IMR-90 (cell line): ENCODE measurements at regions not wholly inside any gene's neighbourhood (a gene's known extent, or its start where the extent isn't known, plus 50 kb on each side); places are given as distances from the start of the nearest gene placed in this dataset.

ENCODE experiments used
- ATAC-seq: fragments of 200-7000 bp; cut with Tn5 transposase; 2 replicates; pipeline ENCODE4 v1.9.1; 2020; ENCODE audit warnings: low read depth, mild to moderate bottlenecking, moderate library complexity
- BruUV-seq: library from RNA; stranded (reverse); fragments of 400-500 nt; replicated peaks from 2 replicates; lab custom pipeline; 2021; lab: Mats Ljungman, UMichigan
- CTCF ChIA-PET: fragments of 300-600 bp; formaldehyde crosslinking; extraction: SDS; loops from one replicate; lab custom pipeline; 2021; ENCODE audit warnings: antibody characterized with exemption; lab: Yijun Ruan, JAX
- POLR2A ChIA-PET: fragments of 300-600 bp; sonication (Branson Sonifier 250); formaldehyde crosslinking; loops from one replicate; lab custom pipeline; 2022; ENCODE audit warnings: antibody characterized with exemption; ENCODE audit not compliant: unreplicated experiment; lab: Charles Lee
- DNase-seq: peaks from one replicate; pipeline ENCODE4 v3.0.0; 2013
- H2AFZ ChIP-seq: replicated peaks from 2 replicates; pipeline ENCODE3; 2013; ENCODE audit warnings: low read length, mild to moderate bottlenecking; ENCODE audit not compliant: poor library complexity
- H2AK5ac ChIP-seq: 2 replicates; pipeline ENCODE4 v1.6.1; 2013; ENCODE audit warnings: low read depth, low read length, inconsistent platforms
- H2AK9ac ChIP-seq: replicated peaks from 2 replicates; pipeline ENCODE3; 2013; ENCODE audit warnings: mild to moderate bottlenecking, low read depth, low read length, moderate library complexity; ENCODE audit not compliant: poor library complexity
- H2BK120ac ChIP-seq: 2 replicates; pipeline ENCODE4 v1.6.1; 2013; ENCODE audit warnings: low read depth, low read length, inconsistent platforms
- H2BK15ac ChIP-seq: 3 replicates; pipeline ENCODE4 v1.6.1; 2013; ENCODE audit warnings: low read depth, low read length, inconsistent platforms
- H2BK20ac ChIP-seq: 2 replicates; pipeline ENCODE4 v1.6.1; 2013; ENCODE audit warnings: low read depth, mild to moderate bottlenecking, inconsistent platforms, low read length, moderate library complexity
- H2BK5ac ChIP-seq: 2 replicates; pipeline ENCODE4 v1.6.1; 2013; ENCODE audit warnings: mild to moderate bottlenecking, low read depth, low read length, inconsistent platforms; ENCODE audit not compliant: poor library complexity, severe bottlenecking
- H3K14ac ChIP-seq: replicated peaks from 2 replicates; pipeline ENCODE4 v1.6.1; 2013; ENCODE audit warnings: low read depth, low read length, inconsistent platforms
- H3K18ac ChIP-seq: 2 replicates; pipeline ENCODE4 v1.6.1; 2013; ENCODE audit warnings: low read depth, low read length, control low read depth
- H3K23ac ChIP-seq: 2 replicates; pipeline ENCODE4 v1.6.1; 2013; ENCODE audit warnings: low read depth, low read length, inconsistent platforms
- H3K27ac ChIP-seq: 2 replicates; pipeline ENCODE4 v1.5.1; 2013; ENCODE audit warnings: mild to moderate bottlenecking, control low read depth, low read length; ENCODE audit not compliant: insufficient read depth
- H3K27me3 ChIP-seq: 2 replicates; pipeline ENCODE4 v1.6.1; 2013; ENCODE audit warnings: low read length; ENCODE audit not compliant: control insufficient read depth, insufficient read depth
- H3K36me3 ChIP-seq: 2 replicates; pipeline ENCODE4 v1.6.1; 2013; ENCODE audit warnings: low read length, mixed read lengths; ENCODE audit not compliant: control insufficient read depth, insufficient read depth
- H3K4ac ChIP-seq: 2 replicates; pipeline ENCODE4 v1.6.1; 2013; ENCODE audit warnings: low read depth, low read length, inconsistent platforms
- H3K4me1 ChIP-seq: 2 replicates; pipeline ENCODE4 v1.6.1; 2013; ENCODE audit warnings: low read length, mixed read lengths; ENCODE audit not compliant: control insufficient read depth, insufficient read depth
- H3K4me2 ChIP-seq: 2 replicates; pipeline ENCODE4 v1.6.1; 2013; ENCODE audit warnings: low read depth, mild to moderate bottlenecking, control low read depth, low read length, moderate library complexity
- H3K4me3 ChIP-seq: 2 replicates; pipeline ENCODE4 v1.5.1; 2013; ENCODE audit warnings: low read depth, mild to moderate bottlenecking, control low read depth, low read length, moderate library complexity; ENCODE audit not compliant: insufficient read depth
- H3K56ac ChIP-seq: 2 replicates; pipeline ENCODE4 v1.6.1; 2013; ENCODE audit warnings: low read length, inconsistent platforms; ENCODE audit not compliant: insufficient read depth; ENCODE audit errors: extremely low read depth
- H3K79me1 ChIP-seq, 2 experiments: 2 replicates each; pipeline ENCODE4 v1.6.1; 2013; ENCODE audit warnings: low read length in 2 of 2, inconsistent platforms in 1 of 2, low read depth in 1 of 2
- H3K9ac ChIP-seq: 2 replicates; pipeline ENCODE4 v1.6.1; 2013; ENCODE audit warnings: low read depth, low read length, control low read depth
- H3K9me1 ChIP-seq: 2 replicates; pipeline ENCODE4 v1.6.1; 2013; ENCODE audit warnings: low read length, inconsistent platforms; ENCODE audit not compliant: insufficient read depth
- H3K9me3 ChIP-seq: 2 replicates; pipeline ENCODE4 v1.6.1; 2013; ENCODE audit warnings: low read length; ENCODE audit not compliant: control insufficient read depth, insufficient read depth
- H4K20me1 ChIP-seq: 2 replicates; pipeline ENCODE4 v1.6.1; 2013; ENCODE audit warnings: low read length, inconsistent platforms; ENCODE audit not compliant: insufficient read depth
- H4K5ac ChIP-seq: 2 replicates; pipeline ENCODE4 v1.6.1; 2013; ENCODE audit warnings: mild to moderate bottlenecking, low read depth, low read length, control low read depth
- H4K8ac ChIP-seq, 2 experiments: 2 replicates each; pipeline ENCODE4 v1.6.1; 2013; ENCODE audit warnings: low read depth in 2 of 2, low read length in 2 of 2, control low read depth in 1 of 2, inconsistent platforms in 1 of 2
- H4K91ac ChIP-seq: 2 replicates; pipeline ENCODE4 v1.6.1; 2013; ENCODE audit warnings: low read depth, low read length, inconsistent platforms; ENCODE audit not compliant: insufficient read depth
- NFE2L2 ChIP-seq: fragments of 150-350 bp; IDR thresholded peaks from 2 replicates; pipeline ENCODE4 v1.6.1; 2016; ENCODE audit warnings: low read depth, mild to moderate bottlenecking, low read length
- dilution Hi-C: fragments of 300-500 bp; cut with HindIII; formaldehyde crosslinking; loops from one replicate; pipeline ENCODE4 v1.14.3; 2018; ENCODE audit warnings: low sequenced_read_pairs; ENCODE audit not compliant: unreplicated experiment
- in situ Hi-C: fragments of 300-500 bp; cut with MboI; formaldehyde crosslinking; loops from 3 replicates; pipeline ENCODE4 v1.14.3; 2019; ENCODE audit warnings: low sequenced_read_pairs, inconsistent platforms, mixed read lengths
- intact Hi-C: fragments of 100-400 bp; cut with micrococcal nuclease; formaldehyde crosslinking; loops from 2 replicates; pipeline ENCODE4 v1.10.0; 2022

GRCh38 chr2:183428881-183429280 is 304.6 kb downstream of the NUP35 start:
- Histone ChIP-seq H3K9ac (no peak overlapping the region), H4K8ac (no peak overlapping the region), H4K5ac (no peak overlapping the region), H3K27me3 (no peaks in the 10 kb centered on the region), H3K9me1 (no peaks in the 10 kb centered on the region), H2AK5ac (no peak overlapping the region), H4K91ac (no peak overlapping the region), H2AFZ (no peak overlapping the region), H3K14ac (no peak overlapping the region), H4K20me1 (no peaks in the 10 kb centered on the region), H2BK120ac (no peak overlapping the region), H3K9me3 (peaks cover 5% of the 10 kb centered on the region; the same call in 1 of the 2 replicates), H3K4me2 (no peak overlapping the region), H3K18ac (no peak overlapping the region), H3K56ac (no peak overlapping the region), H2BK15ac (no peak overlapping the region), H3K4me3 (no peak overlapping the region), H3K23ac (no peak overlapping the region), H3K27ac (no peak overlapping the region), H2BK5ac (no peak overlapping the region), H2AK9ac (no peak overlapping the region), H3K79me1 (no peaks in the 10 kb centered on the region), H3K36me3 (no peaks in the 10 kb centered on the region), H3K4ac (no peak overlapping the region), H2BK20ac (no peak overlapping the region), H3K4me1 (no peaks in the 10 kb centered on the region)
- DNase-seq (no peak), ATAC-seq (no peak)
- dilution Hi-C loops, result no loop called here
- no TSS peak for BruUV-seq
- TF ChIP-seq NFE2L2, result no peak
- POLR2A ChIA-PET, result no interaction called here
- in situ Hi-C loops, result no loop called here
- intact Hi-C loops, result no loop called here
- CTCF ChIA-PET, result no interaction called here
